SK-N-SH treated with all-trans-retinoic acid at 6 μM for 48 hours (cell line): ENCODE measurements at regions not wholly inside any gene's neighbourhood (a gene's known extent, or its start where the extent isn't known, plus 50 kb on each side); places are given as distances from the start of the nearest gene placed in this dataset.

Source experiments
- ATAC-seq: fragments of 200-7000 bp; cut with Tn5 transposase; 3 replicates; pipeline ENCODE4 v1.9.1; 2020; ENCODE audit warnings: mild to moderate bottlenecking, moderate library complexity
- ARNTL ChIP-seq: fragments of 450-650 bp; formaldehyde crosslinking; IDR thresholded peaks from 2 replicates; pipeline ENCODE4 v1.5.0; 2020; ENCODE audit warnings: low read depth, mild to moderate bottlenecking, moderate library complexity, borderline replicate concordance
- BACH2 ChIP-seq: fragments of 250-450 bp; sonication (Bioruptor Pico); IDR thresholded peaks from 2 replicates; pipeline ENCODE4 v1.9.0; 2021; ENCODE audit warnings: mild to moderate bottlenecking, borderline replicate concordance
- CSDC2 ChIP-seq: fragments of 250-450 bp; sonication (Bioruptor Pico); IDR thresholded peaks from 2 replicates; pipeline ENCODE4 v1.5.0; 2020; ENCODE audit warnings: mild to moderate bottlenecking, moderate library complexity
- ESRRG ChIP-seq: fragments of 250-450 bp; sonication (Bioruptor Pico); IDR thresholded peaks from 2 replicates; pipeline ENCODE4 v1.6.1; 2021; ENCODE audit warnings: mild to moderate bottlenecking
- GLIS3 ChIP-seq: fragments of 250-450 bp; sonication (Bioruptor Pico); IDR thresholded peaks from 2 replicates; pipeline ENCODE4 v1.5.0; 2020; ENCODE audit warnings: mild to moderate bottlenecking, moderate library complexity
- OSR1 ChIP-seq: fragments of 250-450 bp; sonication (Bioruptor Pico); IDR thresholded peaks from 2 replicates; pipeline ENCODE4 v1.8.0; 2022; ENCODE audit warnings: moderate library complexity, mild to moderate bottlenecking, inconsistent platforms
- PPARA ChIP-seq: fragments of 250-450 bp; sonication (Bioruptor Pico); IDR thresholded peaks from 2 replicates; pipeline ENCODE4 v1.5.0; 2020; ENCODE audit warnings: mild to moderate bottlenecking, borderline replicate concordance
- RARB ChIP-seq: fragments of 250-450 bp; sonication (Bioruptor Pico); IDR thresholded peaks from 2 replicates; pipeline ENCODE4 v1.8.0; 2021; ENCODE audit warnings: mild to moderate bottlenecking, moderate library complexity
- SNAI2 ChIP-seq: fragments of 250-450 bp; sonication (Bioruptor Pico); IDR thresholded peaks from 2 replicates; pipeline ENCODE4 v1.5.0; 2020; ENCODE audit warnings: mild to moderate bottlenecking, moderate library complexity
- TCF4 ChIP-seq: fragments of 250-450 bp; sonication (Bioruptor Pico); IDR thresholded peaks from 2 replicates; pipeline ENCODE4 v1.8.0; 2021; ENCODE audit warnings: mild to moderate bottlenecking, moderate library complexity, borderline replicate concordance
- TOX ChIP-seq: fragments of 250-450 bp; sonication (Bioruptor Pico); IDR thresholded peaks from 2 replicates; pipeline ENCODE4 v1.8.0; 2021; ENCODE audit warnings: mild to moderate bottlenecking, moderate library complexity, borderline replicate concordance
- TSHZ2 ChIP-seq: fragments of 250-450 bp; sonication (Bioruptor Pico); IDR thresholded peaks from 2 replicates; pipeline ENCODE4 v1.5.0; 2020; ENCODE audit warnings: mild to moderate bottlenecking, moderate library complexity
- ZC3H10 ChIP-seq: fragments of 250-450 bp; sonication (Bioruptor Pico); IDR thresholded peaks from 2 replicates; pipeline ENCODE4 v1.5.1; 2021; ENCODE audit warnings: mild to moderate bottlenecking, moderate library complexity
- ZFP3 ChIP-seq: fragments of 250-450 bp; sonication (Bioruptor Pico); IDR thresholded peaks from 2 replicates; pipeline ENCODE4 v1.5.0; 2020; ENCODE audit warnings: mild to moderate bottlenecking, moderate library complexity
- ZFP30 ChIP-seq: fragments of 450-650 bp; formaldehyde crosslinking; IDR thresholded peaks from 2 replicates; pipeline ENCODE4 v1.5.0; 2022; ENCODE audit warnings: mild to moderate bottlenecking, moderate library complexity
- ZNF565 ChIP-seq: fragments of 450-650 bp; formaldehyde crosslinking; conservative IDR thresholded peaks from 2 replicates; pipeline ENCODE4 v1.5.0; 2020; ENCODE audit warnings: low read depth, mild to moderate bottlenecking, moderate library complexity
- ZNF70 ChIP-seq: fragments of 450-650 bp; formaldehyde crosslinking; IDR thresholded peaks from 2 replicates; pipeline ENCODE4 v1.5.0; 2020; ENCODE audit warnings: mild to moderate bottlenecking, moderate library complexity
- ZNF8 ChIP-seq: fragments of 450-650 bp; formaldehyde crosslinking; IDR thresholded peaks from 2 replicates; pipeline ENCODE4 v1.5.0; 2020; ENCODE audit warnings: mild to moderate bottlenecking, moderate library complexity
- TF ChIP-seq, protein P1 (sequence below): fragments of 250-450 bp; sonication (Bioruptor Pico); IDR thresholded peaks from 2 replicates; pipeline ENCODE4 v1.8.0; 2021; ENCODE audit warnings: low read depth, mild to moderate bottlenecking, moderate library complexity, borderline replicate concordance
- TF ChIP-seq, protein P2 (sequence below): fragments of 250-450 bp; sonication (Bioruptor Pico); IDR thresholded peaks from 2 replicates; pipeline ENCODE4 v1.5.1; 2021; ENCODE audit warnings: mild to moderate bottlenecking, moderate library complexity
- TF ChIP-seq, protein P3 (sequence below): fragments of 250-450 bp; sonication (Bioruptor Pico); IDR thresholded peaks from 2 replicates; pipeline ENCODE4 v1.8.0; 2020; ENCODE audit warnings: mild to moderate bottlenecking, moderate library complexity, borderline replicate concordance
- TF ChIP-seq, protein P4 (sequence below): fragments of 250-450 bp; sonication (Bioruptor Pico); IDR thresholded peaks from 2 replicates; pipeline ENCODE4 v1.5.1; 2020; ENCODE audit warnings: low read depth, mild to moderate bottlenecking, moderate library complexity

- ATAC-seq = no peak
- TF ChIP-seq ZFP3 (CRISPR knock-in tag) = no peak
- TF ChIP-seq CSDC2 (CRISPR knock-in tag) = no peak
- TF ChIP-seq TCF4 (CRISPR knock-in tag) = no peak
- TF ChIP-seq ZNF70 = no peak
- TF ChIP-seq TSHZ2 (CRISPR knock-in tag) = no peak
- TF ChIP-seq BACH2 (CRISPR knock-in tag) = no peak
- TF ChIP-seq ESRRG = no peak
- TF ChIP-seq ZFP30 = no peak
- no peak for TF ChIP-seq ZNF565 (CRISPR knock-in tag)
- TF ChIP-seq, protein P1, sequence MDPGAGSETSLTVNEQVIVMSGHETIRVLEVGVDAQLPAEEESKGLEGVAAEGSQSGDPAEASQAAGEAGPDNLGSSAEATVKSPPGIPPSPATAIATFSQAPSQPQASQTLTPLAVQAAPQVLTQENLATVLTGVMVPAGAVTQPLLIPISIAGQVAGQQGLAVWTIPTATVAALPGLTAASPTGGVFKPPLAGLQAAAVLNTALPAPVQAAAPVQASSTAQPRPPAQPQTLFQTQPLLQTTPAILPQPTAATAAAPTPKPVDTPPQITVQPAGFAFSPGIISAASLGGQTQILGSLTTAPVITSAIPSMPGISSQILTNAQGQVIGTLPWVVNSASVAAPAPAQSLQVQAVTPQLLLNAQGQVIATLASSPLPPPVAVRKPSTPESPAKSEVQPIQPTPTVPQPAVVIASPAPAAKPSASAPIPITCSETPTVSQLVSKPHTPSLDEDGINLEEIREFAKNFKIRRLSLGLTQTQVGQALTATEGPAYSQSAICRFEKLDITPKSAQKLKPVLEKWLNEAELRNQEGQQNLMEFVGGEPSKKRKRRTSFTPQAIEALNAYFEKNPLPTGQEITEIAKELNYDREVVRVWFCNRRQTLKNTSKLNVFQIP (CRISPR knock-in tag) = no peak
- TF ChIP-seq TOX (CRISPR knock-in tag) = no peak
- TF ChIP-seq ZC3H10 = no peak
- TF ChIP-seq, protein P2, sequence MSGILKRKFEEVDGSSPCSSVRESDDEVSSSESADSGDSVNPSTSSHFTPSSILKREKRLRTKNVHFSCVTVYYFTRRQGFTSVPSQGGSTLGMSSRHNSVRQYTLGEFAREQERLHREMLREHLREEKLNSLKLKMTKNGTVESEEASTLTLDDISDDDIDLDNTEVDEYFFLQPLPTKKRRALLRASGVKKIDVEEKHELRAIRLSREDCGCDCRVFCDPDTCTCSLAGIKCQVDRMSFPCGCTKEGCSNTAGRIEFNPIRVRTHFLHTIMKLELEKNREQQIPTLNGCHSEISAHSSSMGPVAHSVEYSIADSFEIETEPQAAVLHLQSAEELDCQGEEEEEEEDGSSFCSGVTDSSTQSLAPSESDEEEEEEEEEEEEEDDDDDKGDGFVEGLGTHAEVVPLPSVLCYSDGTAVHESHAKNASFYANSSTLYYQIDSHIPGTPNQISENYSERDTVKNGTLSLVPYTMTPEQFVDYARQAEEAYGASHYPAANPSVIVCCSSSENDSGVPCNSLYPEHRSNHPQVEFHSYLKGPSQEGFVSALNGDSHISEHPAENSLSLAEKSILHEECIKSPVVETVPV (CRISPR knock-in tag) = no peak
- no peak for TF ChIP-seq PPARA (CRISPR knock-in tag)
- TF ChIP-seq ZNF8 (CRISPR knock-in tag) = no peak
- no peak for TF ChIP-seq GLIS3 (CRISPR knock-in tag)
- no peak for TF ChIP-seq ARNTL (CRISPR knock-in tag)
Measured at GRCh38 chr10:120266022-120266421, 191.0 kb upstream of the PLPP4 start.

DNA sequence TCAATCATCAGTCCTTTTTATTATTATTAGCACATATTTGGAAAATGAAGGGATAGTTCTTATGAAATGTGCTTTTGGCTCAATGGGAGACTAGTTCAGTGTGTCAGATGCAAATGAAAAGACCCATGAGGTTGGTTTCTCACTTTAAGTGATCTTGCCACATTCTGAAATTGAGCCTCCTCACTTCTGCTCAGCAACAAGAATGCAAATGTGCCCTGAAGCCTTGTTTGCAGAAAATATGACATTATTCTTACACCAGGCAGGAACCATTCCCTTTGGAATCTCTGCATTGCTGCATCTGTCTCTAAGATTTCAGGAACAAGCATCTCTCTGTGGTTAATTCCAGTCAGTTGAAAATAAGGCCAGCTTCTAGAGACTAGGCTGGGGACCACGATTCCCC is 186.1 kb upstream of the PLPP4 start:
- TF ChIP-seq ESRRG (no peak), PPARA (CRISPR knock-in tag) (no peak), RARB (CRISPR knock-in tag) (no peak), ZFP30 (no peak), TOX (CRISPR knock-in tag) (no peak), TSHZ2 (CRISPR knock-in tag) (no peak), ZFP3 (CRISPR knock-in tag) (no peak), ZNF565 (CRISPR knock-in tag) (no peak), ZNF8 (CRISPR knock-in tag) (no peak), SNAI2 (no peak), ZNF70 (no peak), CSDC2 (CRISPR knock-in tag) (no peak), OSR1 (CRISPR knock-in tag) (no peak)
- TF ChIP-seq, protein P2 (CRISPR knock-in tag) = no peak
- TF ChIP-seq, protein P1 (CRISPR knock-in tag) = no peak
- TF ChIP-seq, protein P3, sequence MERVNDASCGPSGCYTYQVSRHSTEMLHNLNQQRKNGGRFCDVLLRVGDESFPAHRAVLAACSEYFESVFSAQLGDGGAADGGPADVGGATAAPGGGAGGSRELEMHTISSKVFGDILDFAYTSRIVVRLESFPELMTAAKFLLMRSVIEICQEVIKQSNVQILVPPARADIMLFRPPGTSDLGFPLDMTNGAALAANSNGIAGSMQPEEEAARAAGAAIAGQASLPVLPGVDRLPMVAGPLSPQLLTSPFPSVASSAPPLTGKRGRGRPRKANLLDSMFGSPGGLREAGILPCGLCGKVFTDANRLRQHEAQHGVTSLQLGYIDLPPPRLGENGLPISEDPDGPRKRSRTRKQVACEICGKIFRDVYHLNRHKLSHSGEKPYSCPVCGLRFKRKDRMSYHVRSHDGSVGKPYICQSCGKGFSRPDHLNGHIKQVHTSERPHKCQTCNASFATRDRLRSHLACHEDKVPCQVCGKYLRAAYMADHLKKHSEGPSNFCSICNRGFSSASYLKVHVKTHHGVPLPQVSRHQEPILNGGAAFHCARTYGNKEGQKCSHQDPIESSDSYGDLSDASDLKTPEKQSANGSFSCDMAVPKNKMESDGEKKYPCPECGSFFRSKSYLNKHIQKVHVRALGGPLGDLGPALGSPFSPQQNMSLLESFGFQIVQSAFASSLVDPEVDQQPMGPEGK (CRISPR knock-in tag) = no peak
- TF ChIP-seq, protein P4, sequence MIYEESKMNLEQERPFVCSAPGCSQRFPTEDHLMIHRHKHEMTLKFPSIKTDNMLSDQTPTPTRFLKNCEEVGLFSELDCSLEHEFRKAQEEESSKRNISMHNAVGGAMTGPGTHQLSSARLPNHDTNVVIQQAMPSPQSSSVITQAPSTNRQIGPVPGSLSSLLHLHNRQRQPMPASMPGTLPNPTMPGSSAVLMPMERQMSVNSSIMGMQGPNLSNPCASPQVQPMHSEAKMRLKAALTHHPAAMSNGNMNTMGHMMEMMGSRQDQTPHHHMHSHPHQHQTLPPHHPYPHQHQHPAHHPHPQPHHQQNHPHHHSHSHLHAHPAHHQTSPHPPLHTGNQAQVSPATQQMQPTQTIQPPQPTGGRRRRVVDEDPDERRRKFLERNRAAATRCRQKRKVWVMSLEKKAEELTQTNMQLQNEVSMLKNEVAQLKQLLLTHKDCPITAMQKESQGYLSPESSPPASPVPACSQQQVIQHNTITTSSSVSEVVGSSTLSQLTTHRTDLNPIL (CRISPR knock-in tag) = no peak
- ATAC-seq = no peak
